Breast epithelium (tissue), 3 donors: ENCODE measurements at regions not wholly inside any gene's neighbourhood (a gene's known extent, or its start where the extent isn't known, plus 50 kb on each side); places are given as distances from the start of the nearest gene placed in this dataset.

Experiments
- CTCF ChIP-seq, 3 donors: fragments of 450-650 bp; IDR thresholded peaks; one replicate each; pipeline ENCODE4 v1.5.1; 2016 to 2017; ENCODE audit warnings: antibody characterized with exemption in 3 of 3, mild to moderate bottlenecking in 3 of 3, moderate library complexity in 3 of 3
- POLR2A ChIP-seq: fragments of 450-650 bp; IDR thresholded peaks from one replicate; pipeline ENCODE4 v1.6.1; 2016; ENCODE audit warnings: antibody characterized with exemption, mild to moderate bottlenecking, moderate library complexity

GRCh38 chr1:219710529-219711194, 97.8 kb upstream of the ZC3H11B start:
- no peak for TF ChIP-seq CTCF (IDR thresholded peaks at IDR 0.05)
- TF ChIP-seq POLR2A = no peak
